Vagina (tissue), 2 donors: ENCODE measurements at regions not wholly inside any gene's neighbourhood (a gene's known extent, or its start where the extent isn't known, plus 50 kb on each side); places are given as distances from the start of the nearest gene placed in this dataset.

ENCODE experiments used
- CTCF ChIP-seq, 3 experiments: fragments of 450-650 bp in 2 of 3; fragments of 200-600 bp in 1 of 3; sonication (generic) in 1 of 3; IDR thresholded peaks; one replicate each; pipeline ENCODE4 v1.5.1; 2017 to 2019; ENCODE audit warnings: antibody characterized with exemption in 3 of 3, mild to moderate bottlenecking in 2 of 3, moderate library complexity in 2 of 3
- POLR2A ChIP-seq, 2 donors: fragments of 450-650 bp; IDR thresholded peaks; one replicate each; pipeline ENCODE4 v1.6.1; 2017; ENCODE audit warnings: antibody characterized with exemption in 2 of 2, mild to moderate bottlenecking in 2 of 2, moderate library complexity in 2 of 2

- TF ChIP-seq CTCF (IDR thresholded peaks at IDR 0.05) (no peak), POLR2A (IDR thresholded peaks at IDR 0.05) (no peak)
Observed at GRCh38 chr6:106022801-106023200, 63.3 kb upstream of the PRDM1 start.
